ENCODE measurements at regions not wholly inside any gene's neighbourhood (a gene's known extent, or its start where the extent isn't known, plus 50 kb on each side); places are given as distances from the start of the nearest gene placed in this dataset.

DNA sequence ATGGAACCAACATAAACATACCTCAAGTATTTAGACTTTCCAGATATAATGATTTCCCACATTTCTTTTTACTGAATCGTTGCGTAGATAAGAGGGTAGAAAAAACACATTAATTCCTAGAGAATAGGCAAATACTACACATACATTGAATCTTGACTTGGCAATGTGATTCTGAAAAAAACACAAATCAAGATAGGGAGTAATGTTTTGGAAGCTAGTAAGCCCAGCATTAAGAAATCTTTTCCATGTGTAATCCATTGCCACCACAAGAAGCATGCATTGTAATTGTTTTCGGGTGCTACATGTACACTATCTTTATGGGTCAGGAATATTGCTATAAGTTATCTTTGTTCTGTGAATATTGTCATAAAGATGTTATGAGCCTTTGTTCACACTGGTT lies 269.8 kb upstream of the PDGFD start:
- no peak for DNase-seq (ENCODE audit: low read depth in 3 of 3)

DNA sequence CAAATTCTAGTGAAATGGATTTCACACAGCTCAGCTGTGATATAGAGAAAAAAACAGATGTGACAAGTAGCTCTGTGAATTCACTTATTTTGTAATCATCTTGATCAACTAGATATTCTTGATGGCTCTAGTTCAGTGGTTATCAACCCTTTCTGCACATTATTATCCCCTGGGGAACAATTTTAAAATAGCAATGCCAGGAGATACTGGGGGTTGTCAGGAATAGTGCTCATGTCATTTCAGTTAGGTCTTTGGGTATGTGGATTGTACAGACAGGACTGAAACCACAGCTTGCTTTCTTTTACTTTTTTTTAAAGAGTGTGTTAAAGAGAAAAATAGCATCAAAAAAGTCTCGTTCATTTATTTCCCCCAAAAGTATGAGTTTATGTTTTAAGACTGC lies 269.0 kb upstream of the PDGFD start:
- no peak for DNase-seq (ENCODE audit: low read depth in 3 of 3)

DNA sequence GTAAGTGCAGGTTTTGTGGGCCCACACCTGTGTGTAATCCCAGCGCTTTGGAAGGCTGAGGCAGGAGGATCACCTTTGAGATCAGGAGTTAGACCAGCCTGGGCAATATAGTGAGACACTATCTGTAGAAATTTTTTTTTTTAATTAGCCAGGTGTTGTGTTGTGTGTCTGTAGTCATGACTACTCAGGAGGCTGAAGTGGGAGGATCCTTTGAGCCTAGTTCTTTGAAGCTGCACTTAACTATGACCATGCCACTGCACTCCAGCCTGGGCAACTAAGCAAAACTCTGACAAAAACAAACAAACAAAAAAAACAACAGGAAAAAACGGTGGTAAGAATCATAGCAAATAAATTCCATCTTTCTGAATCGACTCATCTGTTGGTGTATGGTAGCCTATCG lies 268.6 kb upstream of the PDGFD start:
- no peak for DNase-seq (ENCODE audit: low read depth in 3 of 3)

DNA sequence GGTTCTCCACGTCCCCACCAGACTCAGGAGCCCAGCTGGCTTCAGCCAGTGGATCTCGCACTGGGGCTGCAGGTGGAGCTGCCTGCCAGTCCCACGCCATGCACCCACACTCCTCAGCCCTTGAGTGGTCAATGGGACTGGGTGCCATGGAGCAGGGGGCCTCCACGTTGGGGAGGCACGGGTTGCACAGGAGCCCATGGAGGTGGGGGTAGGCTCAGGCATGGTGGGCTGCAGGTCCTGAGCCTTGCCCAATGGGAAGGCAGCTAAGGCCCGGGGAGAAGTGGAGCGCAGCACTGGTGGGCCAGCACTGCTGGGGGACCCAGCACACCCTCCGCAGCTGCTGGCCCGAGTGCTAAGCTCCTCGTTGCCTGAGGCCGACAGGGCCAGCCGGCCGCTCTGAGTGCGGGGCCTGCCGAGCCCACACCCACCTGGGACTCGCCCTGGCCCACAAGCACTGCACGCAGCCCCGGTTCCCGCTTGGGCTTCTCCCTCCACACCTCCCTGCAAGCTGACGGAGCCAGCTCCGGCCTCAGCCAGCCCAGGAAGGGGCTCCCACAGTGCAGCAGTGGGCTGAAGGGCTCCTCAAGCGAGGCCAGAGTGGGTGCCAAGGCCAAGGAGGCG lies 258.5 kb upstream of the PDGFD start:
- DNase-seq (ENCODE audit: low read depth in 3 of 3): no peak

GRCh38 chr11:104410336-104410735 lies 246.4 kb upstream of the PDGFD start:
- DNase-seq (ENCODE audit: low read depth in 3 of 3): no peak

- DNase-seq (ENCODE audit: low read depth in 3 of 3): no peak
Observed at GRCh38 chr11:104408630-104409029, 244.7 kb upstream of the PDGFD start.

GRCh38 chr11:104405277-104405676 lies 241.3 kb upstream of the PDGFD start:
- no peak for DNase-seq (ENCODE audit: low read depth in 3 of 3)

DNA sequence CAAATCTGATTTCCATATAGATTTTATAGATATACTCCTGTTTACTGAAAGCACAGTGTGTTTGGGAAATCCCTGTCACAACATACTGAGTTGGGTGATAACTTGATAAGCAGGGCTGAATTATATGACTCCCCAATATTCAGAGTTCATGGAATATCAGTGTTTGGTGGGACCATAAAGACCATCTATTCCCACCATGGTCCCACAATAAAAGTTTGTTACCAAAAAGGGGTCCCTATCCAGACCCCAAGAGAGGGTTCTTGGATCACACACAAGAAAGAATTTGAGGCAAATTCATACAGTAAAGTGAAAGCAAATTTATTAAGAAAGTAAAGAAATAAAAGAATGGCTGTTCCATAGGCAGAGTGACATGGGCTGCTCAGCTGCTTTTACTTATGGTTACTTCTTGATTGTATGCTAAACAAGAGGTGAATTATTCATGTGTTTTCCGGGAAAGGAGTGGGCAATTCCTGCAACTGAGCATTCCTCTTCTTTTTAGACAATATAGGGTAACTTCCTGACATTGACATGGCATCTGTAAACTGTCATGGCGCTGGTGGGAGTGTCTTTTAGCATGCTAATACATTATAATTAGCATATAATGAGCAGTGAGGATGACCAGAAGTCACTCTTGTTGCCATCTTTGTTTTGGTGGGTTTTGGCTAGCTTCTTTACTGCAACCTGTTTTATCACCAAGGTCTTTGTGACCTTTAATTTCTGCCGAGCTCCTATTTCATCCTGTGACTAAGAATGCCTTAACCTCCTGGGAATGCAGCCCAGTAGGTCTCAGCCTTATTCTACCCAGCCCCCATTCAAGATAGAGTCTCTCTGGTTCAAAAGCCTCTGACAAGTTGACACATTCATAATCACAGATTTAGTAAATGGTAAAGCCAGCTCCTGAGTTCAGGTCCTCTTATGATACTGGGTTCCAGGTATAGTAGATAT lies 240.6 kb upstream of the PDGFD start:
- no peak for DNase-seq (ENCODE audit: low read depth in 3 of 3)

GRCh38 chr11:104402812-104403521 lies 239.0 kb upstream of the PDGFD start:
- no peak for DNase-seq (ENCODE audit: low read depth in 3 of 3)

DNA sequence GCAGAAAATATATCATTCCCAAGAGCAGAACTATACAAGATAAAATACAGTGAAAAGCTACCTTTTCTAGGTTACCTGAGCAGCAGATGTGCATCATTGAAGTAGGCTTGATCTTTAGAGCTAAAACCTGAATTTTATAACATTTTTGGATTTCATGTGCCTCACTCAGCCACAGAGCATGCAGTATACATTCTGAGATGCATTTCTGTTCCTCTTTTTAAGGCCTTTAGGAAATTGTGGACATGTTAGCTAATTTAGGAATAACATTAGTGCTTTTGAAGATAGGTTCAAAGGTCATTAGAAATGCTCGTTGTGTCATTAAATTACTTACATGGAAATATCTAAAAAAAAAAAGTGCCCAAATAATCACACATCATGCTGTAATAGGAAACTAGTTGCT lies 230.6 kb upstream of the PDGFD start:
- no peak for DNase-seq (ENCODE audit: low read depth in 3 of 3)

DNA sequence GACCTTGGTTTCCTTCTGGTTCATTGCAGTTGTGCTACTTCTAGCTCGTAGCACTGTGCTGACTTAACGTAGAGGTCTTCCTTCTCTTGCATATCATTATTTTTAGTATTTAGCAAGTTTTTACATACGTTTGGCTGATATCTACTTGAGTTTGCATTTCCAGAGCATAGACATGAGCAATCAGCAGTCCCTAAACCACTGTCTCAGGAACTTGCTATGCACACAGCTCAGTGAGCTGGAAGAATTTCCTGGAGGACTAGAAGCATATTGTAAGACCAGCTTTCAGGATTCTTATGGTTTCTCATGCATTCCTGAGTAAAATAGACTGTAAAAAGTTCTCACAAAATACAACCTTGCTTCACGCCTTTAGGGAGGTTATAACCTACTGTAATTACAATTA lies 226.7 kb upstream of the PDGFD start:
- DNase-seq (ENCODE audit: low read depth in 3 of 3): no peak

DNA sequence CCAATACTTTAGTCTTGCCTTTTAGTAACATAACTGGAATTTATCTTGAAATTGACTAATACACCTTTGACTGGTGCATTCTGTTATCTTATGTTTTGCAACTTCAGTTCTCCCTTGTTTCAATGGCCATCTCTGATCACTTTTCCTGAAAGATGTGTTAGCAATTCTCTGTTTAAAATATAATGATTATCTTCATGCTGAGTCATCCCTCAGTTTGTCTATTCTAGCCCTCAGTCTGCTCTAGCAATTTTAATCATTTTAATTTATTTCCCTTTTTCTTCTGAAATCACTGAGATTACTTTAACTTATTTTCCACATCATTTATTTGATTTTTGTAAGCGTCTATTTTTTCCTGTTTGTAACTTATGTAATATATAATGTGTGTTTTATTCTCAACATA lies 221.9 kb upstream of the PDGFD start:
- DNase-seq (ENCODE audit: low read depth in 3 of 3): no peak

- no peak for DNase-seq (ENCODE audit: low read depth in 3 of 3)
Observed at GRCh38 chr11:104380358-104380757, 216.4 kb upstream of the PDGFD start.

DNA sequence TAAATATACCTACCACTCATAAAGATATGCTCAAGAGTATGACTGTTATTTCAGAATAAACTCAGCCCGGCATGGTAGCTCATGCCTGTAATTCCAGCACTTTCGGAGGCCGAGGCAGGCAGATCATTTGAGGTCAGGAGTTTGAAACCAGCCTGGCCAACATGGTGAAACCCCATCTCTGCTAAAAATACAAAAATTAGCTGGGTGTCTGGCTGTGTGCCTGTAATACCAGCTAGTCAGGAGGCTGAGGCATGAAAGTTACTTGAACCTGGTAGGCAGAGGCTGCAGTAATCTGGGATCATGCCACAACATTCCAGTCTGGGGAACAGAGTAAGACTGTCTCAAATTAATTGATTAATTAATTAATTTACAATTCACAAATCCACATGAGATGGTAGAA lies 208.2 kb upstream of the PDGFD start:
- no peak for DNase-seq (ENCODE audit: low read depth in 3 of 3)

GRCh38 chr11:104370478-104370877 lies 206.5 kb upstream of the PDGFD start:
- DNase-seq (ENCODE audit: low read depth in 3 of 3): no peak

DNA sequence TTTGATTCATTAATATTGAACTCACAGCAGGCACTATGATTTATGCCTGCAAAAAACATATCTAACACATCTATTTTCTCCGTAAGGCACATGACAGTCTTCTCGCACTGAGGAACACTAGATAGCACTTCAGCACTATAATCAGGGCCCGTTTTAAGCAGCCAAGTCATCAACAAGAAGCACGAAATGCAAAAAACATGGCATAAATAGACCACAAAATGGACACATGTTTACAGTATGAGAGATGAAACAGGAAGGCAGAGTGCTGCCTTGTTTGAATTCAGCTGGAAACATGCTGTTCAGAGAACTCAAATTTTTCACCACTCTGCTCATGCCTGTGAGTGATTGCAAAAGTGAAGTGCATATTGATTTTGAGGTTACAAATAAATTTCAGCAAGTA lies 205.8 kb upstream of the PDGFD start:
- no peak for DNase-seq (ENCODE audit: low read depth in 3 of 3)

DNA sequence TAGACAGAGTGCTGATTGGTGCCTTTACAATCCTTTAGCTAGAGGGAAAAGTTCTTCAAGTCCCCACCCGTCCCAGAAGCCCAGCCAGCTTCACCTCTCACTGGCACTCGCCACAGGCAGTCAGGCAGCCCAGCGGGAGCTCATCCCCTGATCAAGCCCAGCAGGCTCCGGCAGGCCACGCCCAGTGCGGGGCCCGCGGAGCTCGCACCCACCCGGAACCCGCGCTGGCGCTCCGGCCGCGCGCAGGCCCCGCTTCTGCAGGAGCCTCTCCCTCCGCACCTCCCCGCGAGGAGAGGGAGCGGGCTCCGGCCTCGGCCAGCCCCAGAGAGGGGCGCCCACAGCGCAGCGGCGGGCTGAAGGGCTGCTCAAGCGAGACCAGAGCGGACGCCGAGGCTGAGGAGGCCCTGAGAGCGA lies 202.4 kb upstream of the PDGFD start:
- no peak for DNase-seq (ENCODE audit: low read depth in 3 of 3)

GRCh38 chr11:104365676-104366075 lies 201.7 kb upstream of the PDGFD start:
- DNase-seq (ENCODE audit: low read depth in 3 of 3): no peak

DNA sequence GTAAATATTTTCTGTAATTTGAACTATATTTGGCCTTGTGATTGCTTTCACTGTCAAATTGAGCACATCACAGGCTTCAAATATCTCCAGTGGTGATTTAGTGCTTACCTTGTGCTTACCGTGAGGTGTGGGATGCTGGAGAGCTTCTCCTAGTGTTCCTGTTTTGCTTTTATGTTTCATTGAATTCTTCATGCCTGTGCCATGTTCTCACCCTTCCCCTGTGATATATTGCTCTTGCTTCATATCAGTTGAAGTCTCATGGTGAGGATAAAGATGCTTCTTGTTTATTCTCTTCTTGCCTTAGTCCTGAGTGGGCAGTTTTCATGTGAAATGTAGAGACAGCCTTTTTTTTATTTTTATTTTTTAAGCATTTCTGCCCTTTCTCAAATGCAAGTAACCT lies 198.0 kb upstream of the PDGFD start:
- no peak for DNase-seq (ENCODE audit: low read depth in 3 of 3)

GRCh38 chr11:104352036-104352435 lies 188.1 kb upstream of the PDGFD start:
- no peak for DNase-seq (ENCODE audit: low read depth in 3 of 3)

DNA sequence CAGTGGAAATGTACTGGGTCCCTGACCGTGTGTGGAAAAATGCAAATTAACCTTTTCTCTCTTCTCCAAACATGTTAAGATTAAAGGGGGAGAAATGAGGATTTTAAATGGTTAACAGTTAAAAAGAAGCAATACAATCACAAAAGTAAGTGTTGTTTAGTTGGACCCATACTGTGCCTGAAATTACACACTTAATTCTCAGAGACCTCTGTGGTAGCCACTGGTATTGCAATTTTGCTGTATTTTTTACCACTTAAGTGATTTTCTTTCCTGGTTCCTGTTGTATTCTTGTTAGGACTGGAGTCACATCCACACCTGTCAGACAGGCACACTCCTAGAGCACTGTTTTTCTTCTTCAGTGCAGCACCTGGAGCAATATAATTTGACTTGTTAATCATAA lies 179.6 kb upstream of the PDGFD start:
- no peak for DNase-seq (ENCODE audit: low read depth in 3 of 3)

GRCh38 chr11:104340590-104340989 lies 176.6 kb upstream of the PDGFD start:
- DNase-seq (ENCODE audit: low read depth in 3 of 3): no peak

- DNase-seq (ENCODE audit: low read depth in 3 of 3): no peak
Observed at GRCh38 chr11:104339380-104339831, 175.5 kb upstream of the PDGFD start.

All from stimulated activated CD4-positive, alpha-beta T cell treated with anti-CD3 and anti-CD28 coated beads, TNF-alpha, amount 100 ng/mL, for 4 hours (primary cell).